ENCODE measurements at regions not wholly inside any gene's neighbourhood (a gene's known extent, or its start where the extent isn't known, plus 50 kb on each side); places are given as distances from the start of the nearest gene placed in this dataset.

DNA sequence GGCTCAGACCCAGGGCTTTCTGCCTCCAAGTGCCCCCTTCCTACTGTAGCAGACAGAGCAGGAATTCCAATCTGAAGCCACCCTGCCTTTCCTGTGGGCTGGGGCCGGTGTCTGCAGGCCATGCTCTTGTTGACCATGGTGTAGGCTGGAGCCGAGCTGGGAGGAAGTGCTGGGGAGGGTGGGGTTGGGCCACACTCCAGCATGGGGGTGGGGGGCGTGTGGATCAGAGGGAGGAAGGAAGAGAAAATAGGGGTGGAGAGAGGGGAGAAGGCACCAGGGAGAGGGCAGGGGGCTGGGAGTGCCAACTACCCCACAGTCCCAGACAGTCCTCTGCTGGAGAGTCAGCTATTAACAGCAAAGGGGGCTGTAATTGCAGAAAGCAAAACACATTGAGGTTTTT, 54.3 kb upstream of the JPH3 start:
- no peak for TF ChIP-seq SIN3A (IDR thresholded peaks at IDR 0.05; ENCODE audit: borderline replicate concordance, insufficient read depth, low read length)
- no peak for TF ChIP-seq TAF1 (IDR thresholded peaks at IDR 0.05; ENCODE audit: borderline replicate concordance, insufficient read depth, low read length)
- no peak for TF ChIP-seq POLR2AphosphoS5 (IDR thresholded peaks at IDR 0.05; ENCODE audit: low read depth, low read length)
- TF ChIP-seq, protein P1, sequence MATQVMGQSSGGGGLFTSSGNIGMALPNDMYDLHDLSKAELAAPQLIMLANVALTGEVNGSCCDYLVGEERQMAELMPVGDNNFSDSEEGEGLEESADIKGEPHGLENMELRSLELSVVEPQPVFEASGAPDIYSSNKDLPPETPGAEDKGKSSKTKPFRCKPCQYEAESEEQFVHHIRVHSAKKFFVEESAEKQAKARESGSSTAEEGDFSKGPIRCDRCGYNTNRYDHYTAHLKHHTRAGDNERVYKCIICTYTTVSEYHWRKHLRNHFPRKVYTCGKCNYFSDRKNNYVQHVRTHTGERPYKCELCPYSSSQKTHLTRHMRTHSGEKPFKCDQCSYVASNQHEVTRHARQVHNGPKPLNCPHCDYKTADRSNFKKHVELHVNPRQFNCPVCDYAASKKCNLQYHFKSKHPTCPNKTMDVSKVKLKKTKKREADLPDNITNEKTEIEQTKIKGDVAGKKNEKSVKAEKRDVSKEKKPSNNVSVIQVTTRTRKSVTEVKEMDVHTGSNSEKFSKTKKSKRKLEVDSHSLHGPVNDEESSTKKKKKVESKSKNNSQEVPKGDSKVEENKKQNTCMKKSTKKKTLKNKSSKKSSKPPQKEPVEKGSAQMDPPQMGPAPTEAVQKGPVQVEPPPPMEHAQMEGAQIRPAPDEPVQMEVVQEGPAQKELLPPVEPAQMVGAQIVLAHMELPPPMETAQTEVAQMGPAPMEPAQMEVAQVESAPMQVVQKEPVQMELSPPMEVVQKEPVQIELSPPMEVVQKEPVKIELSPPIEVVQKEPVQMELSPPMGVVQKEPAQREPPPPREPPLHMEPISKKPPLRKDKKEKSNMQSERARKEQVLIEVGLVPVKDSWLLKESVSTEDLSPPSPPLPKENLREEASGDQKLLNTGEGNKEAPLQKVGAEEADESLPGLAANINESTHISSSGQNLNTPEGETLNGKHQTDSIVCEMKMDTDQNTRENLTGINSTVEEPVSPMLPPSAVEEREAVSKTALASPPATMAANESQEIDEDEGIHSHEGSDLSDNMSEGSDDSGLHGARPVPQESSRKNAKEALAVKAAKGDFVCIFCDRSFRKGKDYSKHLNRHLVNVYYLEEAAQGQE (IDR thresholded peaks at IDR 0.05; ENCODE audit: insufficient read depth in 1 of 2, low read depth in 2 of 2, low read length in 2 of 2) = no peak
- no peak for TF ChIP-seq FOXP2 (optimal IDR thresholded peaks at IDR 0.05; ENCODE audit: borderline replicate concordance, extremely low read depth, extremely low read length, insufficient read depth)

DNA sequence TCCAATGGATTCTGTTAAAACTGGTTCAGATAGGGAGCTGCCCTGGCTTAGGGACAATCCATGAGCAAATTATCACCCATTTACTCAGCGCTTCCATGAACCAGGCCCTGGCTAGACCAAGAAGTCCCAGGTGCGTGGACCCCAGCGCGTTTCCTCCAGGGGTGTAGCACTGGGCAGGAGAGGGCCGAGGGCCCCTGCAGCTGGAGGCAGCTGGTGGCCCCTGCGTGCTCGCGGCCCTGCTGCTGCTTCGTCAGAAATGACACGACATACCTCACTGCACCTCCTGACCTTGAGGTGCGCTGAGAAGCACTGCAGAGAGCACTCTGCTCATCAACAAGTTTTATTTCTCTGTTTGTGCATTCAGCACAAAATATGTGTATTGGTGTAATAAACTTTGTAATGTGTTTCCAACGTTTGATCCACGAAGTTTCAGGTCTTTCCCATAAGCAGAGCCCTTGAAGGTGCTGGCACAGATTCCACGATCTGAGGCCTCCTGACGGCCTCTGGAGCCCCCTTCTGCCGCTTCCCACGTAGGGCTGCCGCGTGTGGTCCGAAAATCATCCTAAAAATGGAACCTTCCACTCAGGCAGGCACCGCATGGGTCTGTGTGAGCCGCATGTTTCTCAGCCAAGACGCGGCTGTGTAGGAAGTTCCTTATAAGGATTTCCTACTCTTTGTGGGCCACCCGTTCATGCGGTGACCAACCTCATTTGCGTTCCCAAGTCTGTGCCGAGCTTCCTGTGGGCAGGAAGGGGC, 50.8 kb upstream of the ZCCHC14 start:
- TF ChIP-seq SIN3A (IDR thresholded peaks at IDR 0.05; ENCODE audit: borderline replicate concordance, insufficient read depth, low read length) = no peak
- TF ChIP-seq FOXP2 (optimal IDR thresholded peaks at IDR 0.05; ENCODE audit: borderline replicate concordance, extremely low read depth, extremely low read length, insufficient read depth) = no peak
- TF ChIP-seq TAF1 (IDR thresholded peaks at IDR 0.05; ENCODE audit: borderline replicate concordance, insufficient read depth, low read length) = no peak
- TF ChIP-seq POLR2AphosphoS5 (IDR thresholded peaks at IDR 0.05; ENCODE audit: low read depth, low read length) = no peak
- TF ChIP-seq, protein P1 (IDR thresholded peaks at IDR 0.05; ENCODE audit: insufficient read depth in 1 of 2, low read depth in 2 of 2, low read length in 2 of 2) = no peak

DNA sequence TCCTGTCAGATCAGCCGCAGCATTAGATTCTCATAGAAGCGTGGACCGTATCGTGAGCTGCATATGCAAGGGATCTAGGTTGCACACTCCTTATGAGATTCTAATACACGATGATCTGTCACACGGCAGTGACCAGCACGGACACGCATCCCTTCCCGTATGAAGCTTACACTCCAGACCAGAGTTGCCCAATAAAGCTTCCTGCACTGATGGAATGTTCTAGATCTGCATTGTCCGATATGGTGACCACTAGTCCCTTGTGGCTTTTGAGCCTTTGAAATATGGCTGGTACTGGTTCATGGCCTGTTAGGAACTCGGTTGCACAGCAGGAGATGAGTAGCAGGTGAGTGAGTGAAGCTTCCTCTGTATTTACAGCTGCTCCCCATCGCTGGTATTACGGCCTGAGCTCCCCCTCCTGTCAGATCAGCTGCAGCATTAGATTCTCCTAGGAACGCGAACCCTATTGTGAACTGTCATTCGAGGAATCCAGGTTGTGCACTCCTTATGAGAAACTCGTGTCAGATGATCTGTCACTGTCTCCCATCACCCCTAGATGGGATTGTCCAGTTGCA, 49.8 kb upstream of the ZCCHC14 start:
- no peak for TF ChIP-seq POLR2AphosphoS5 (IDR thresholded peaks at IDR 0.05; ENCODE audit: low read depth, low read length)
- no peak for TF ChIP-seq SIN3A (IDR thresholded peaks at IDR 0.05; ENCODE audit: borderline replicate concordance, insufficient read depth, low read length)
- TF ChIP-seq, protein P1 (IDR thresholded peaks at IDR 0.05; ENCODE audit: insufficient read depth in 1 of 2, low read depth in 2 of 2, low read length in 2 of 2) = no peak
- no peak for TF ChIP-seq TAF1 (IDR thresholded peaks at IDR 0.05; ENCODE audit: borderline replicate concordance, insufficient read depth, low read length)
- no peak for TF ChIP-seq FOXP2 (optimal IDR thresholded peaks at IDR 0.05; ENCODE audit: borderline replicate concordance, extremely low read depth, extremely low read length, insufficient read depth)

Data from PFSK-1 (cell line).